ENCODE measurements at regions not wholly inside any gene's neighbourhood (a gene's known extent, or its start where the extent isn't known, plus 50 kb on each side); places are given as distances from the start of the nearest gene placed in this dataset.

- no peak for TF ChIP-seq POLR2AphosphoS5 (IDR thresholded peaks at IDR 0.05; ENCODE audit: borderline replicate concordance, low read depth, low read length)
- no peak for TF ChIP-seq FOXP2 (optimal IDR thresholded peaks at IDR 0.05; ENCODE audit: control extremely low read depth, extremely low read length, insufficient read depth)
- no peak for TF ChIP-seq EZH2 (IDR thresholded peaks at IDR 0.05)
Observed at GRCh38 chr5:74916831-74917710, 50.9 kb upstream of the FAM169A start.

Measured in SK-N-MC (cell line).